Posterior cingulate gyrus (tissue), 11 donors: ENCODE measurements at regions not wholly inside any gene's neighbourhood (a gene's known extent, or its start where the extent isn't known, plus 50 kb on each side); places are given as distances from the start of the nearest gene placed in this dataset.

Source experiments
- DNase-seq, 10 donors: peaks; one replicate each; pipeline versions ENCODE4 v3.0.0 to v3.0.0-alpha.2; 2020 to 2021; ENCODE audit warnings: mixed read lengths in 3 of 10
- intact Hi-C: fragments of 100-400 bp; cut with DNase I; formaldehyde crosslinking; loops from one replicate; pipeline ENCODE4 v1.15.1; 2023

DNA sequence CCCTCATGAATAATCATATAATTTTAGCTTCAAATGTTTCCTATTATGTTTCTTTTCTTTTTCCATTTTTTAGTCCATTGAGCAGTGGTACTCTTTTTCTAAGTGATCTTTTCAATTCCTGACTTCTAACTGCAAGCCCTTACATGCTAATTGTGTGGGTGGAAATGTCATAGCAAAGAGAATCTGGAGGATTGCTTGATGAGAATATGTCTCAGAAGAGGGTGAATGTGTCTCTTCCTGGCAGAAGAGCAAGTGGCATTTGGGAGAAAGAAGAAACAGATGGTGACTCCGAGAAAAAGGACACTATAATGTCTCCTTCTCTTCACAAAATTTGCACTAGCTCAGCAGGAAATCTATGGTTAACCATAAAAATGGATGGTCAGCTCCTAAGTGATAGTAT lies 2320.0 kb downstream of the PCDH9 start:
- intact Hi-C loops: no loop called here
- DNase-seq: no peak

DNA sequence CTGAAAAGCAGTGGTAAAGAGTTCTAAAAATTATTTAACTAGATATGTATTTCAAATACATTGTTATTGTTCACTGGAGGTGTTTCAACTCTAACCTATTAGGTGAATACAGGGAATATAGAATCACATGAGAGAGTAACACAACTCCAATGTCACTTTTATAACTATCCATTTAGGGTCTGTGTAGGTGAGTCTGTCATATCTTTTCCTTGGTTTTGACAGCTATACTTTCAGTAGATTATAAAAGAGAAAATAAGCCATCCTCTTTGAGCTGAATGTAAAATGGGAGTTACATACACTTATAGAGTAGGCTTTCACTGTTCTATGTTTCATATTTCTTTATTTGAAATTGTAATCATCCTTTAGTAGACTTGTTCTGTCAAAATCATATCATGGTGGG lies 2321.0 kb downstream of the PCDH9 start:
- no peak for DNase-seq
- intact Hi-C loops: no loop called here

DNA sequence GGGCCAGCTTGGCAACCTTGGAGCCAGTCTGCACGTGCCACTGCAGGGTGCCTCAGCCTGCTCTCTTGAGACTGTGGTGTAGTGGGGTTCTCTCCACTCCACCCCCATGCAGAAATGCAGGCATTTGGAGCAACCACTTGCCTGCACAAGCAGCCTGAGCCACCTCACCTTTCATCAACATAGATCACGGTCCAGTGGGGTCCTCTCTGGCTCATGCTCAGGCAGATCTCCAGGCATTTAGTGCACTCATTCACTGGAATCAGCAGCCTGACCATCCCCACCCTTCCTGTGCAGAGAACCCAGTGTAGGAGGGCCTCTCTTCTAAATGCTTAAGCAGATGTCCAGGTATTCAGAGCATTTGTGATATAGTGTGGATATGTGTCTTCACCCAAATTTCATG lies 2330.1 kb downstream of the PCDH9 start:
- DNase-seq: peak in 1 of 10 donors; percentile 42
- intact Hi-C loops: no loop called here

DNA sequence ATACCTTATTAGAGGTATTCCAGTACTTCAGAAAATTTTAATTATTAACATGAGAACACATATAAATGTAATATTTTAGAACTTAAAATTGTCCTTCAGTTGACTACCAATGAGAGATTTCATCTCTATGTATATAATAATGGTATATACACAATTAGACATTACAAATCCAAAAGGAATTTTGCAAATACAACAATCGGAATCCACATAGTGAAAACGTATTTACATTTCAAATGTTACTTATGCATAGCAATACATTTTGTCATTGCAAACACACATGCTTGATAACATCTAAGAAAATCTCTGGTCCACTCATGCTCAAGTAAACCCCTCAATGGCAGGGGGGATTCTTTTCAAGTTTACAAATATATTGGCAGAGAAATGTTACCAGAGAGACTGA lies 2345.2 kb downstream of the PCDH9 start:
- intact Hi-C loops: no loop called here

DNA sequence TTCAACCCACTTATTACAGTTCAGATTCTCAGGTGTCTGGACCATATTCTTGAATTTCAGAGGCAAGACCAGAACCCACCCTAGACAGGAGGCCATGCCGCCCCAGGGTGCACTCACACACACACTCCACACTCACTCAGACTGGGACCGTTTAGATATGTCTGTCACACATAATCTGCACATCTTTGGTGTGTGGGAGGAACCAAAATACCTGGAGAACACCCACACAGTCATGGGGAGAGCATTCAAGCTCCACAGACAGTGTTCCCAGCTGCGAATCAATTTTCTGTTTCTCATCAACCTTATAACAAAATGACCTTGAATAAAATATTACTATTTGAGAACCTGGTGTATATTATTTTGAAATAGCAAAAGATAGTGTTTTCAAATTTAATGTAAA lies 2353.0 kb downstream of the PCDH9 start:
- DNase-seq: no peak
- intact Hi-C loops: no loop called here

More for the DNA sequence above, 2345.2 kb downstream of the PCDH9 start:
- DNase-seq: no peak

DNA sequence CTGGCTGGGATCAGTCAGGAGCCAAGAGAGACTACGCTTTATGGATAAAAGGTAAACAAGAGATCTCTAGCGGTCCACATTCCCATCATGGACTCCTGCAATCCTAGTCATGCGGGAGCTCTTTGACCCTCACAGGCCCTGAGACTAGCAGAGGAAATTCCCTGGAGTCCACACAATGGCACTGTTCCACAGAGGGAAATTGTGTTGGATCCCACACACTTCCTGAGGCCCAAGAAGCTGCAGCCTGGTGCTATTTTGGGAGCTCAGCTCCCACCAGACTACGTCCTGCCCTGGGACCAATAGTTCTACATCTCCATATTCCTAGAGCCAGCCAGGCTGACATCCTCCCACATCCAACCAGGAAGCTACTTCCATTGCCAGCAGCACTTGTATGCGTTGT lies 2358.4 kb downstream of the PCDH9 start:
- peak in 1 of 10 donors; percentile 9 for DNase-seq
- intact Hi-C loops: no loop called here

DNA sequence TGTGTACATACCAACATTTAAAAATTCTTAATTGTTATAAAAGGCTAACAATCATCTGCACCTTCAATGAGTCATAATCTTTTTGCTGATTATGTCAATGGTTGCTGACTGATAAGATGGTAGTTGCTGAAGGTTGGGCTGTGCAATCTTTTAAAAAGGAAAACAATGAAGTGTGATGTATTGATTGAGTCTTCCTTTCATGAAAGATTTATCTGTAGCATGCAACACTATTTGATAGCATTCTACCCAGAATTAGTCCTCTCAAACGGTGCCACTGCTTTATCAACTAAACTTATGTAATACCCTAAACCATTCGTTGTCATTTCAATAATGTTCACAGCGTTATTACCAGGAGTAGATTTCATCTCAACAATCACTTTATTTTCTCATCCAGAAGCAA lies 2360.6 kb downstream of the PCDH9 start:
- DNase-seq: no peak
- intact Hi-C loops: no loop called here

DNA sequence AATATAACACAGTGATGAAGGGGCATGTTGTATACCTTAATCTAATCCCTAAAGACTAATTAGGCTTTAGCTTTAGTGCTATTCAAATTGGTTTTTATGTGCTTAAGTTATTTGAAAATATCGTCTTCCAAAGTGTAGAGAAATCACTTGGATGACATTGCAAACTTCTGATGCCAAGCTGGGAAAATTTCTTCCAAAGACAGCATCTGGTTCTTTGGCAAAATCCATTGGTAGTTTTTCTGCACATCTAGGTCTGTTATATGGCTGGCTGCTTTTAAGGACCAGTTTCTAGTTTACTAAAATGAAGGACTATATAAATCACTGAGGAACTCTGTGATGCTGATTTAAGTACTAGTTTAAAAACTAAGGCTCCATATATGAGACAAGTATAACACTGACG lies 2362.3 kb downstream of the PCDH9 start:
- no peak for DNase-seq

DNA sequence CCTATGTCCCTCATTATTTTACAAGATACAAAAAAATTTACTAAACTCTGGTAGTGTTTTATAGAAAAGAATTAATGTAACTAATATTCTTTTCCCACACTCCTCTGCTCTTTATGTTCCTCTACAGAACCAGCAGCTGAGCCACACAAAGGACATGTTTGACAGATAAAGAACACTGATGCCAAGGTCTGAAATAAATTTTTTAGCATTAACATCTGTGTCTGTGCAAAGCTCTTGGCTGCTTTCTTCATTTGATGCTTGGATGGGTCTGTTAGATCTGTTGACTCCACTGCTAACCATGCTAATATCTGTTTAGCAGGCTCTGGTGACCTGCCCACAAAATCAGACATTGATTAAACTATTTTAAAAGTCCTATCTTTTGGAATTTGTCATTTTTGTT lies 2363.8 kb downstream of the PCDH9 start:
- intact Hi-C loops: no loop called here
- no peak for DNase-seq

More for the DNA sequence above, 2362.3 kb downstream of the PCDH9 start:
- intact Hi-C loops: no loop called here

DNA sequence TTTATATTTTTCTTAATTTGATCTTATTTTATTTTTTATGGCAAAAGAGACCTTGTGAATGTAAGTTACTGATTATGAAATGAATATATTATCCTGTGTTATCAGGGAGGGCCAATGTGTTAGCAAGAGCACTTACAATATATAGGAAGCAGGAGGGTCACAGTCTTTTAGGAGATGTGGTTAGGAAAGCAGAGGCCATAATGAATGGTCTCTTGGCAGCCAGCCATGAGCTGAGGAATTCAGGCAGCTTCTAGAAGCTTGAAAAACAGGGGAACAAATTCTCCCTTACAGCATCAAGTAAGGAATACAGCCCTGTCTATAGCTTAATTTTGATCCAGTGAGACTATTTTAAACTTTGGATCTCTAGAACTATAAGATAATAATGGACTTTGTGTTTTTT lies 2374.6 kb downstream of the PCDH9 start:
- intact Hi-C loops: no loop called here
- no peak for DNase-seq

DNA sequence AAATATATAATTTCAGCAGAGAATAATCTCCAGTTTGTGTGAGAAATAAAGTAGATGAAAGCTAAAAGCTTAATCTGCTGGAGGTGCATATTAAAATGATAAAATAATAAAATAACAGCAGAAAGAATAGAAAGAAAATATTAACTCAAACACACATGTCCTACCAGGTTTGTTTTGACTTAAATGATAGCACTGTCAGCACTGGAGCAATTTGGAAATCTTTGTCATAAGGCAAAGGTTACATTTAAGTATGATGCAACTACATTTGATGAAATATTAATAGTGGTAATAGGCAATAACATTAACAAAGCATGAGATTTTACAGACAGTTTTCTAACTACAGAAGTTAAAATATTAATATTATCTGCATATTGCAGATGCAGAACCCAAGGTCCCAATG lies 2380.1 kb downstream of the PCDH9 start:
- no peak for DNase-seq
- intact Hi-C loops: no loop called here

DNA sequence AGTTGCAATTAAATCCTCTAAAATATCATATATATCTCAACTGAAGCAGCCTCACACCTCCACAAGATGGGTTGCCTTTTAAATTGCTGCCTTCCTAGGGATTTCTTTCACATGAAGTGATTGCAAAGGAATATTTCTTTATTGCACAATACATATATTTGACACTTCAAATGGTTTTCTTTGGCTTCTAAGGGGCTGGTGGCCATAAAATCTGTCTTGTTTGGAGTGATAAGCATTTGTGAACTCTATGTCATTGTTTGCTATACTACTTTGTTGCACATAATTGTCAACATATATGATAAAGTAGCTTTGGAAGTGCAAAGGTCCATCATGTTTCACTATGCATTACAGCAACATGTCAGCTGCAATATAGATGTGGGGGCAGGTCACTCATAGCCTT lies 2380.9 kb downstream of the PCDH9 start:
- intact Hi-C loops: no loop called here
- DNase-seq: no peak

DNA sequence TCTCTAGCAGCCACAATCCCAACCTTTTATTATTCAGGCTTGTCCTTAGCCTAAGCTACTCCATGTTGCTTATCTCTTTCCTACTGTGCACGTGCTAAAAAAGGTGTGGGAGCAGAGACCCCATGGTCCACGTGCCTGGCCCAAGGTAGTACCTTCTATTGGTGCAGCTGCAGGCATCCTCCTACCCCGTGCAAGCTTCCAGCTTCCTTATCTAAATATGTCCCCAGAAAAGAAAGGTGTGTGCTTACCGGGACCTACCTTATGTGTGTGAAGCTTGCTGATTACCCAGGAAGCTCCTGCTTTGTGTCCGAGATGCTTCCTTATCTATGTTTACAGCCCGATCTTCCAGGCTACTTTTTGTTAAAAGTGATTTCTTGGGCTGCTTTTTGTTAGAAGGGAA lies 2382.4 kb downstream of the PCDH9 start:
- intact Hi-C loops: no loop called here
- no peak for DNase-seq

DNA sequence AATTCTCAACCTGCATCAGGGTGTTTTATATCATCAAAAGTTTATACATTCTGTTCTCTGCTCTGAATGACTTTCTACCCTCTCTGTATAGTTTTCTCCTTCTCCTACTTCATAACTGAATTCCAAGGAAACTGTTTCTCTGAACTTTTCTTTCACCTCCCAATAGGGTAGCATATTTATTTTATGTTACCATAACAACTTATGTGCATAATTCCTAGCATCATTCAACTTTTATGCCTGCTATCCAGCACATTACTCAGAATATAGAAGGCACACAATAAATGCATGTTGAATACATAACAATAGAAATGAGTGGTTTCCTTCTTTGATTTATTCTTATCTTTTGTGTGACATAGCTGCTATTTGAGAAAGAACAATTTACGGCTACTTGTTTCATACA lies 2385.0 kb downstream of the PCDH9 start:
- intact Hi-C loops: no loop called here
- DNase-seq: no peak

DNA sequence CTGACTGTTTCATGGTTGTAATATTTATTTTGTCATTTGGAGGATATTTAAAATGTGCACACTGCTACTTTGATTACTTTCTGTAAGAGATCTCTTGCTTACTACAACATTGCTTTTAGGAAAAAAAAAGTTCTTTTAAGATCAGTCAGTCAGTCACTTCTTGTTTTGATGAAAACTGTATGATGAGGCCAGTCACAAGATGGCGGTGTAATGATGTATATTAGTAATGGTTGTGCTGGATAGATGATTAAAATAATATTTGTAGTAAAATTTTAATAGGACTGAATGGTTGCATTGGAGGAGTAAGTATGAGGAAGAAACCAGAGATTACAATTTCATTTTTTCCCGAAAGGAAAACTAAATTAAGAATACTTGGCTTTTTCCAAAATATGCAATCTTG lies 2411.1 kb downstream of the PCDH9 start:
- no peak for DNase-seq
- intact Hi-C loops: no loop called here

DNA sequence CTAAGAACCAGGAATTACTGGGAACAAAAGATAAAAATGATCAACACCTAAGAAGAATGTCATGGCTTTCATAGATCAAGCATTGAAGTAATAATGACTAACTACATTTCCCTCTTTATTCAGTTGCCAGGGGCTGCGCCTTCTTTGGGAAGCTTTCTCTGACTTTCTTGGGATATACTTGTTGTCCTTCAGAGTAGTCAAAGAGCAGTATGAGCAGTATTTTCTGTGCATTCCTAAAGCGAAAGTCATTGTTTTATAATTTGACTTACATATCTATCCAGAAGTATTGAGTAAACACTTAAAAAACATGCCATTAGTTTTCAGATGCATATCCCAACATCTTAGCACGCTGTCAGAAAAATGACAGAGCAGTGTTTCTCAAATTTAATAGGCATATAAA lies 2412.4 kb downstream of the PCDH9 start:
- DNase-seq: no peak
- intact Hi-C loops: no loop called here

DNA sequence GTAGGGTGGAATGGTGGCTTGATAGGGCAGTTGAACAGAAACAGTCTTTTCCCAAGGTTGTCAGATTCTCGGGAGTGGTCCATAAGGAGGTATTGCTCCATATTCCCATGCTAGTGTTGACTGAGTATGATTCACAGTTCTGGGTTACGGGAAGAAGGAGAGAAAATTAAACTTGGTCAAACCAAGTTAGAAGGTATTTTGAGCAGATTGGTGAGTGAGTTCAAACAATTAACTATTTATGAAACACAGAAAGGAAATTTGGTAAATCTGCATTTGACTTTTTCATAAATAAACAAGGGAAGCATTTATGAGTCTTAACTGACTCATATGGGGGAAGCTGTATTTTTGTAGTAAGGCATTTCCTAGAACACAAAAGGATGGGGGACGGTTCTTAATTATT lies 2419.4 kb downstream of the PCDH9 start:
- no peak for DNase-seq
- intact Hi-C loops: no loop called here

DNA sequence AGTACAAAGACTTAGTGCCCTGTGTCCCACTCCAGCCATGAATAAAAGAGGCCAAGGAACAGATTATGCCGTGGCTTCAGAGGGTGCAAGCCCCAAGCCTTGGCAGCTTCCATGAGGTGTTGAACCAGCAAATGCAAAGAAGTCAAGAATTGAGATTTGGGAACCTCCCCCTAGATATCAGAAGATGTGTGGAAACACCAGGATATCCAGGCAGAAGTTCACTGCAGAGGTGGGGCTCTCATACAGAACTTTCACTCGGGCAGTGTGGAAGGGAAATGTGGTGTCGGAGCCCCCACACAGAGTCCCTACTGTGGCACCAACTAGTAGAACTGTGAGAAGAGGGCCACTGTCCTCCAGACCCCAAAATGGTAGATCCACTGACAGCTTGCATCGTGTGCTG lies 2421.4 kb downstream of the PCDH9 start:
- DNase-seq: no peak

DNA sequence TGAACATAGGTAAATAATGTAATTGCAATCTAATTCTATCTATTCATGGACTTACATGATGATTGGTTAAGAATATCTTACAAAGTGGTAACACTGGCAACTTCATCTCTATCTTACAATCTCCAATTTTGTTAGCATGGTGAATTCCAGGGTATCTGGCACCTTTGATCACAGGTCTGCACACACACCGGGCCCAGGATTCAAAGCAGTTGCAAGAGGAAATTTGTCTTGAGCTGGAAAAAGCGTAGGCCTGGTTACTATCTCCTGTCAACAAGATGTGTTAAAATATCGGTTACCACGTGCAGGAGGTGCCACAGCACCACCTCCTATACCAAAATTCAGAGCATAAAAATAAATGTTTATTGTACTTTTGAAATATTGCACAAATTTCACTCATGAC lies 2428.4 kb downstream of the PCDH9 start:
- no peak for DNase-seq
- intact Hi-C loops: no loop called here

More for the DNA sequence above, 2421.4 kb downstream of the PCDH9 start:
- intact Hi-C loops: no loop called here

DNA sequence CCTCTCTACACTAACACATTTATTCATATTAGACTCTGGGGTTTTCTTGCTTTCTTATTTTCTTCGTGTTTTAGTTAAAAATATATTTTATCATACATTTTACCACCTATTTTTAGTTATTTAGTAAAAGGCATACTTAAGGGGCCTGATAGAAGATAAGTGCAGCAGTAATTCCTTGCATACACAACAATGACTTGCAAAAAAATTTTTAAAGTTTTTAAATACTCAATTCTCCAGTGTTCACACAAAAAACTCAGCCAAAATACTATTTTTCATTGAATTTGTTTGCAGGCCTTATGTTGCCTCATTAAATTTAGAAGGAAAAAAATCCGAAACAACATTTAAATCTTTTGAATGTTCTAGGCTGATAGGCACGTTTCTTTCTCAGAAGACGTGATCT lies 2431.7 kb downstream of the PCDH9 start:
- intact Hi-C loops: no loop called here
- no peak for DNase-seq

DNA sequence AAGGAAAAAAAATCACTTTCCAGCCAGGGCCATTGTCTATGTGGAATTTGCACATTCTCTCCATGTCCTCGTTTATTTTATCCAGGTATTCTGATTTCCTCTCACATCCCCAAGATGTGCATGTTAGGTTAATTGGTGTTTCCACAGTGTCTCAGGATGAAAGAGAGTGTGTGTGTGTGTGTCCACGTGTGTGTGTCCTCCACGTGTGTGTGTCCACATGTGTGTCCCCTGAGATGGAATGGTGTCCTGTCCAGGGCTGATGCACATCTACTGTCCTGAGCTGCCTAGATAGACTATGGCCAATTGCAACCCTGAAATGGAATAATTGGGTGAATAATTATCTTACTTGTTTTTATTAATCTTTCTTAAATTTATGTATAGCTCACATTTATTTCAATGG lies 2436.5 kb downstream of the PCDH9 start:
- intact Hi-C loops: no loop called here
- no peak for DNase-seq

DNA sequence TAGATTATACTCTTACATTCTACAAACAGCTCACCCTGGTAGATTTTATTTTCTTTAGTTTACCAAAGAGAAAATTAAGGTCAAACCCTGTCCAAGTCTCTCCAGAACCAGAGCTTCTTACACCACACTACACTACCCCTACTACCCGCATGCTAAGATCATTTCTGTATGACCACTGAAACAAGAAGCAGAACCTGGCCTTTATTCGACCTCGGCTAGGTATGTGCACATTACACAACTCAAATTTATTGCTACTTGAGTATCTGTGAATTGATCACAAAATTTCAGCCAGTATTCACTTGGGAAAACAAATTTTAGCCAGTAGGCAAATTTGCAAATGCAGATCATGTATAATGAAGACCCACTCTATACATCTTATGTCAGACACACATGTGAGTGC lies 2437.0 kb downstream of the PCDH9 start:
- no peak for DNase-seq
- intact Hi-C loops: no loop called here

DNA sequence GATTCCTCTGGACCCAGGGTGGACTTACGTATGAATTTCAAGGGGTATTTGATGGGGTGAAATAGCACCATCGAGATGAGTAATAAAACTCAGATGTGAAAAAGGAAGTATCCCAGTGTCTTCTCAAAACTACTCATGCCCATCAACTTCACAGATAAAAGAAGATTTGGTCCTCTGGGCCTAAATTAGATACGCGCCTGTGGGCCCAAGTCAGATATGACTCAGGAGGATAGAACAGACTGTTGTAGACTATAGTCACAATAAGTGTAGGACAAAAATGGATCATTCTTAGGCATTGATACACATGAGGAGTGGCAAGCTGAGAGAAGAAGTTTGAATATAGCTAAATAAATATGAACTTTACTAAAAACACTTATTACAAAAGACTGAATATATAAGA lies 2438.8 kb downstream of the PCDH9 start:
- intact Hi-C loops: no loop called here
- DNase-seq: no peak

DNA sequence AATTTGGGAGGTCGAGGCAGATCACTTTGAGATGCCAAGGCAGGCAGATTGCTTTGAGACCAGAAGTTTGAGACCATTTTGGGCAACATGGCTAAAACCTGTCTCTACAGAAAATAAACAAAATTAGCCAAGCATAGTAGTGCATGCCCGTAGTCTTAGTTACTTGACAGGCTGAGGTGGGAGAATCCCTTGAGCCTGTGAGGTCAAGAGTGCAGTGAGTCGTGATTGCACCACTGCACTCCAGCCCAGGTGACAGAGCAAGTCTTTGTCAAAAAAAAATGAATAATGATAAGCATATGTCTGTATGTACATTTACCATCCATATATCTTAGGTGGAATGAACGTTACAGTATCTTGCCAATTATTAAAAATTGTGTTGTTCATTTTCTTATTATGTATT lies 2447.7 kb downstream of the PCDH9 start:
- intact Hi-C loops: no loop called here

More for the DNA sequence above, 2447.7 kb downstream of the PCDH9 start:
- DNase-seq: no peak
